Fibroblast of lung (primary cell): ENCODE measurements at regions not wholly inside any gene's neighbourhood (a gene's known extent, or its start where the extent isn't known, plus 50 kb on each side); places are given as distances from the start of the nearest gene placed in this dataset.

ENCODE experiments used
- DNase-seq, 2 donors: peaks; one replicate each; pipeline versions ENCODE4 v3.0.0 to v3.0.0-alpha.2; 2010; ENCODE audit warnings: low read depth in 2 of 2
- H2AFZ ChIP-seq: 2 replicates; pipeline ENCODE4 v1.5.1; 2012; ENCODE audit warnings: low read length, control low read depth, inconsistent platforms
- H3K27ac ChIP-seq: 2 replicates; pipeline ENCODE4 v1.5.1; 2011; ENCODE audit warnings: low read length, control low read depth; ENCODE audit not compliant: insufficient read depth
- H3K27me3 ChIP-seq: 2 replicates; pipeline ENCODE4 v1.5.1; 2011; ENCODE audit warnings: mild to moderate bottlenecking, low read length; ENCODE audit not compliant: control insufficient read depth, insufficient read depth
- H3K36me3 ChIP-seq: 2 replicates; pipeline ENCODE4 v1.5.1; 2011; ENCODE audit warnings: low read length; ENCODE audit not compliant: control insufficient read depth, insufficient read depth
- H3K4me1 ChIP-seq: 2 replicates; pipeline ENCODE4 v1.5.1; 2011; ENCODE audit warnings: low read length; ENCODE audit not compliant: control insufficient read depth, insufficient read depth; ENCODE audit errors: extremely low read depth
- H3K4me2 ChIP-seq: 2 replicates; pipeline ENCODE4 v1.5.1; 2011; ENCODE audit warnings: low read length, control low read depth; ENCODE audit not compliant: insufficient read depth; ENCODE audit errors: extremely low read depth
- H3K4me3 ChIP-seq, 4 experiments: fragments of 200-600 bp in 1 of 4; sonication (generic) in 1 of 4; replicated peaks in 1 of 4; 2 replicates each; pipeline ENCODE4 v1.5.1; 2011 to 2016; ENCODE audit warnings: low read length in 4 of 4, low read depth in 3 of 4, mild to moderate bottlenecking in 3 of 4, control low read depth in 2 of 4, inconsistent platforms in 1 of 4, mixed read lengths in 1 of 4; ENCODE audit not compliant: insufficient read depth in 1 of 4; ENCODE audit errors: control extremely low read depth in 1 of 4
- H3K79me2 ChIP-seq: 2 replicates; pipeline ENCODE4 v1.5.1; 2012; ENCODE audit warnings: mild to moderate bottlenecking, low read length, inconsistent platforms; ENCODE audit not compliant: control insufficient read depth, insufficient read depth
- H3K9ac ChIP-seq: 2 replicates; pipeline ENCODE4 v1.5.1; 2011; ENCODE audit warnings: mild to moderate bottlenecking, low read length, control low read depth; ENCODE audit not compliant: insufficient read depth
- H3K9me3 ChIP-seq: 2 replicates; pipeline ENCODE4 v1.5.1; 2012; ENCODE audit warnings: low read depth, low read length; ENCODE audit not compliant: control insufficient read depth, insufficient read depth
- H4K20me1 ChIP-seq: 2 replicates; pipeline ENCODE4 v1.5.1; 2011; ENCODE audit warnings: low read length; ENCODE audit not compliant: control insufficient read depth, insufficient read depth; ENCODE audit errors: extremely low read depth
- CTCF ChIP-seq, 2 donors: IDR thresholded peaks in 1 of 2; conservative IDR thresholded peaks in 1 of 2; 1 replicate in 1 of 2; 2 replicates in 1 of 2; pipeline ENCODE4 v1.5.1; 2011 to 2012; ENCODE audit warnings: low read length in 2 of 2, control low read depth in 1 of 2, inconsistent platforms in 1 of 2, low read depth in 1 of 2, mild to moderate bottlenecking in 1 of 2
- EZH2 ChIP-seq: IDR thresholded peaks from 2 replicates; pipeline ENCODE4 v1.5.1; 2012; ENCODE audit warnings: low read length, control low read depth, mild to moderate bottlenecking; ENCODE audit errors: missing control alignments

- H3K4me3 ChIP-seq: peak overlapping the region; percentile 14 to 41 (median 29)
- no peak overlapping the region for H3K27ac ChIP-seq
- H3K9ac ChIP-seq: no peak overlapping the region
- no peak for TF ChIP-seq CTCF (conservative IDR thresholded peaks at IDR 0.05 in 1 of 2, IDR thresholded peaks at IDR 0.05 in 1 of 2; ENCODE audit: low read depth in 1 of 2, low read length in 2 of 2)
- no peaks in the 10 kb centered on the region for H3K27me3 ChIP-seq
- H3K79me2 ChIP-seq: no peaks in the 10 kb centered on the region
- H3K36me3 ChIP-seq: no peaks in the 10 kb centered on the region
- H3K4me1 ChIP-seq: no peaks in the 10 kb centered on the region
- H2AFZ ChIP-seq: peak overlapping the region; percentile 83
- peak; percentile 8 to 9 for DNase-seq
- no peaks in the 10 kb centered on the region for H3K9me3 ChIP-seq
- H4K20me1 ChIP-seq: no peaks in the 10 kb centered on the region
- peak overlapping the region; percentile 61 for H3K4me2 ChIP-seq
Measured at GRCh38 chr3:104291878-104292277, 1074.8 kb upstream of the ALCAM start.

GRCh38 chr3:104297617-104298016 lies 1069.1 kb upstream of the ALCAM start:
- H3K27ac ChIP-seq: no peak overlapping the region
- no peak overlapping the region for H3K9ac ChIP-seq
- H3K79me2 ChIP-seq: no peaks in the 10 kb centered on the region
- no peak overlapping the region for H3K4me3 ChIP-seq
- no peak for DNase-seq
- no peaks in the 10 kb centered on the region for H3K36me3 ChIP-seq
- no peak overlapping the region for H2AFZ ChIP-seq
- no peaks in the 10 kb centered on the region for H3K4me1 ChIP-seq
- H3K4me2 ChIP-seq: no peak overlapping the region
- H3K27me3 ChIP-seq: no peaks in the 10 kb centered on the region
- no peak for TF ChIP-seq EZH2
- TF ChIP-seq CTCF (conservative IDR thresholded peaks at IDR 0.05 in 1 of 2, IDR thresholded peaks at IDR 0.05 in 1 of 2; ENCODE audit: low read depth in 1 of 2, low read length in 2 of 2): no peak
- no peaks in the 10 kb centered on the region for H4K20me1 ChIP-seq
- no peaks in the 10 kb centered on the region for H3K9me3 ChIP-seq

- TF ChIP-seq CTCF (conservative IDR thresholded peaks at IDR 0.05 in 1 of 2, IDR thresholded peaks at IDR 0.05 in 1 of 2; ENCODE audit: low read depth in 1 of 2, low read length in 2 of 2): no peak
- TF ChIP-seq EZH2: no peak
Measured at GRCh38 chr3:104298662-104299061, 1068.0 kb upstream of the ALCAM start.

More at GRCh38 chr3:104298662-104299061, 1068.0 kb upstream of the ALCAM start:
- Histone ChIP-seq H3K9me3 (no peaks in the 10 kb centered on the region), H4K20me1 (no peaks in the 10 kb centered on the region), H2AFZ (no peak overlapping the region), H3K36me3 (no peaks in the 10 kb centered on the region), H3K9ac (no peak overlapping the region), H3K27ac (no peak overlapping the region), H3K4me2 (no peak overlapping the region), H3K4me3 (no peak overlapping the region), H3K27me3 (no peaks in the 10 kb centered on the region), H3K4me1 (no peaks in the 10 kb centered on the region), H3K79me2 (no peaks in the 10 kb centered on the region)
- no peak for DNase-seq
